Kidney epithelial cell (primary cell): ENCODE measurements at regions not wholly inside any gene's neighbourhood (a gene's known extent, or its start where the extent isn't known, plus 50 kb on each side); places are given as distances from the start of the nearest gene placed in this dataset.

ENCODE experiments used
- DNase-seq: peaks from one replicate; pipeline ENCODE4 v3.0.0-alpha.2; 2010; ENCODE audit warnings: low read depth
- H3K27me3 ChIP-seq: 2 replicates; pipeline ENCODE4 v1.6.0; 2011; ENCODE audit warnings: low read length; ENCODE audit not compliant: control insufficient read depth, insufficient read depth
- H3K36me3 ChIP-seq: 2 replicates; pipeline ENCODE4 v1.5.1; 2011; ENCODE audit warnings: low read length; ENCODE audit not compliant: control insufficient read depth, insufficient read depth
- H3K4me3 ChIP-seq: 2 replicates; pipeline ENCODE4 v1.5.1; 2011; ENCODE audit warnings: low read depth, mild to moderate bottlenecking, control low read depth, low read length
- TF ChIP-seq, protein P1 (sequence below): IDR thresholded peaks from 2 replicates; pipeline ENCODE4 v1.5.1; 2011; ENCODE audit warnings: mild to moderate bottlenecking, moderate library complexity, low read length, control low read depth, inconsistent platforms; ENCODE audit not compliant: insufficient read depth, poor library complexity, severe bottlenecking

DNA sequence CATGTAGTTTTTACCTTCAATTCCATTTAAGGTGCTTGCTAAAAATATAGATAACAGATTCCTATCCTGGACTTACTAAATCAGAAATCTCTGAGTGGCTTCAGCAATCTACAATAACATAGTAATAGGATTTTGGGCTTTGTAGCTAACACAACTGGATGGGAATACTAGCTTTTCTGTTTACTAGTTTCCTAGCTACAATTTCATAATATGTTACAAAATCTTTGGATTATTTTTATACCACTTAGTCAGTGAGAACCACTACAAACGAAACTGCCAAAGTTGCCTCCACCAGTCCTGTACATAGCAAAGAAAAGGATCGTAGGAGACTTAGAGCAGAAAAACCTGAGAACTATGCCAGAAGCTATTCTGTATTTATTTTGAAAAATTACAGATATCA is 87.7 kb upstream of the ANO3 start:
- TF ChIP-seq, protein P1, sequence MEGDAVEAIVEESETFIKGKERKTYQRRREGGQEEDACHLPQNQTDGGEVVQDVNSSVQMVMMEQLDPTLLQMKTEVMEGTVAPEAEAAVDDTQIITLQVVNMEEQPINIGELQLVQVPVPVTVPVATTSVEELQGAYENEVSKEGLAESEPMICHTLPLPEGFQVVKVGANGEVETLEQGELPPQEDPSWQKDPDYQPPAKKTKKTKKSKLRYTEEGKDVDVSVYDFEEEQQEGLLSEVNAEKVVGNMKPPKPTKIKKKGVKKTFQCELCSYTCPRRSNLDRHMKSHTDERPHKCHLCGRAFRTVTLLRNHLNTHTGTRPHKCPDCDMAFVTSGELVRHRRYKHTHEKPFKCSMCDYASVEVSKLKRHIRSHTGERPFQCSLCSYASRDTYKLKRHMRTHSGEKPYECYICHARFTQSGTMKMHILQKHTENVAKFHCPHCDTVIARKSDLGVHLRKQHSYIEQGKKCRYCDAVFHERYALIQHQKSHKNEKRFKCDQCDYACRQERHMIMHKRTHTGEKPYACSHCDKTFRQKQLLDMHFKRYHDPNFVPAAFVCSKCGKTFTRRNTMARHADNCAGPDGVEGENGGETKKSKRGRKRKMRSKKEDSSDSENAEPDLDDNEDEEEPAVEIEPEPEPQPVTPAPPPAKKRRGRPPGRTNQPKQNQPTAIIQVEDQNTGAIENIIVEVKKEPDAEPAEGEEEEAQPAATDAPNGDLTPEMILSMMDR: no peak
- no peak for DNase-seq
- H3K4me3 ChIP-seq: no peak overlapping the region
- H3K27me3 ChIP-seq: no peaks in the 10 kb centered on the region
- H3K36me3 ChIP-seq: no peaks in the 10 kb centered on the region

DNA sequence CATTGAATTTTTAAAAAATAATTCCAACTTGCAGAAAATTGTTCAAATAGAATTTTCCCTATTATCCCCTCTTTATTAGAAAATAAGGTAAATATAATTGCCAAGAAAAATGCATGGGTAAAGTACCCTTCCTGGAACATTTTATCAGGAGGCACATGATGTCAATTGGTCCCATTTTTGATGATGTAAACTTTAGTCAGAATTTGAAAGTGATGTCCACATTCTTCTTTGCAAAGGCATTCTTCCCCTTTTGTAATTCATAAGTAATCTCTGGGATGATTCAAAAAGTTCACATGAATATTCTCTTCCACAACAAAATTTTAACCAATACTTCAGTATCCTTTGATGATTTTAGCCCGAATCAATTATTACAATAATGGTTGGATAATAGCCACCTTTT is 86.9 kb upstream of the ANO3 start:
- Histone ChIP-seq H3K4me3 (no peak overlapping the region), H3K27me3 (no peaks in the 10 kb centered on the region), H3K36me3 (no peaks in the 10 kb centered on the region)
- no peak for DNase-seq
- TF ChIP-seq, protein P1: no peak

GRCh38 chr11:26247340-26247739 is 84.6 kb upstream of the ANO3 start:
- TF ChIP-seq, protein P1: no peak
- Histone ChIP-seq H3K27me3 (no peaks in the 10 kb centered on the region), H3K36me3 (no peaks in the 10 kb centered on the region), H3K4me3 (no peak overlapping the region)
- DNase-seq: no peak

- Histone ChIP-seq H3K36me3 (no peaks in the 10 kb centered on the region), H3K4me3 (no peak overlapping the region), H3K27me3 (no peaks in the 10 kb centered on the region)
- DNase-seq: no peak
- TF ChIP-seq, protein P1: no peak
Measured at GRCh38 chr11:26248661-26249060, 83.3 kb upstream of the ANO3 start.

DNA sequence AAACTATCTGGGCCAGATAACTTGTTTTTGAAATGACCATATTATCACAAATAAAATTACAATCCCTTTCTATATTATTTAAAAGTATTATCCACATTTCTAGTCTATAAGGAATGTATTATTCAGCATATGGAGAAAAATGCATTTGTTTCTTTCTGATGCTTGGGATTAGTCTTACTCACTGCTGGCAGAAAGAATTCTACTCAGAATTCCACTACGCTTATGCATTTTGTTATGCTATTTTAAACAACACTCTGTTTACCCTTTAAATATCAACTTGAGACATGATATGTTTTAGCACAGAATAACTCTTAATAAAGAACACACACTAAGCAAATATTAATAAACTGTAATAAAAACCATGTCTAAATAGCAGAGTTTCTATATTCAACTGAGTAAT is 77.6 kb upstream of the ANO3 start:
- TF ChIP-seq, protein P1: no peak
- DNase-seq: no peak
- H3K27me3 ChIP-seq: no peaks in the 10 kb centered on the region
- H3K4me3 ChIP-seq: no peak overlapping the region
- H3K36me3 ChIP-seq: no peaks in the 10 kb centered on the region

- TF ChIP-seq, protein P1: no peak
- no peaks in the 10 kb centered on the region for H3K27me3 ChIP-seq
Measured at GRCh38 chr11:26263769-26264168, 68.2 kb upstream of the ANO3 start.

More at GRCh38 chr11:26263769-26264168, 68.2 kb upstream of the ANO3 start:
- DNase-seq: no peak
- Histone ChIP-seq H3K36me3 (no peaks in the 10 kb centered on the region), H3K4me3 (no peak overlapping the region)
